M059J (cell line): ENCODE measurements at regions not wholly inside any gene's neighbourhood (a gene's known extent, or its start where the extent isn't known, plus 50 kb on each side); places are given as distances from the start of the nearest gene placed in this dataset.
"Not testable (repeated sequence)": the region's sequence is repeated elsewhere in the genome, so short reads cannot be mapped to it uniquely, and the experiment has no call there.

Experiments used
- DNase-seq: peaks from one replicate; pipeline ENCODE4 v3.0.0-alpha.2; 2012; ENCODE audit warnings: low read depth

DNA sequence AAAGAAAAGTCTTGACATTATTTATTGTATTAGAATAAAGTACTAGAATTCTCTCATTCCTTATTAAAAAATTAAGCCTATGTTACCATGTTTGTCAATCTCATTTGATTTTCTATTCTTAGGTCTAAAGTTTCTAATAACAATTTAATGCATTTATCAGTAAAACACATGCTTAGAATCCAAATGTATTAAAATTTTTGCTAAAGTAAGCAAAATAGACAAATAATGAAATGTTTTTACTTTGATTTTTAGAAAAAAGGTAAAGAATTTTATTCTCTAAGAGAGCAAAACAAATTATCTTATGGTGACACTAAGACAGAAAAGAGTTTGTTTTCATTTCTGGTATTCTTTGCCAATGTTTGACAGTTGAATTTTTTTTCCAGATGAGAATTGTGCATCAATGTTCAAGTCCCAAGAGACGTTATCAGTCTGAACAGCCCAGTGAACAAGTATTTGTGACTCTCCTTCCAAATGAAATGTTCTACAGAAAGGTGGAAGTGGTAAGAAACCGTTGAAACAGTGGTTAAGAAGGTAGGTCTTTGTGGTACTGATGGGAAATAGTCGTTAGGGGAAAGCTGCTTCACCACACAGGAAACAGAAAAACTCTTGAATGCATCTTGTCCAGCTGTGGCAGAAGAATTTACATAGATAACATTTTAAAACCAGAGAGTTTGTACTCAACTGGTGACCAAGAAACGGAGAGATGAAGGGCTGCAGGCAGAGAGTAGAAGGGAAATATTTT lies 402.5 kb downstream of the PTPRC start:
- DNase-seq = peak; percentile 18

DNA sequence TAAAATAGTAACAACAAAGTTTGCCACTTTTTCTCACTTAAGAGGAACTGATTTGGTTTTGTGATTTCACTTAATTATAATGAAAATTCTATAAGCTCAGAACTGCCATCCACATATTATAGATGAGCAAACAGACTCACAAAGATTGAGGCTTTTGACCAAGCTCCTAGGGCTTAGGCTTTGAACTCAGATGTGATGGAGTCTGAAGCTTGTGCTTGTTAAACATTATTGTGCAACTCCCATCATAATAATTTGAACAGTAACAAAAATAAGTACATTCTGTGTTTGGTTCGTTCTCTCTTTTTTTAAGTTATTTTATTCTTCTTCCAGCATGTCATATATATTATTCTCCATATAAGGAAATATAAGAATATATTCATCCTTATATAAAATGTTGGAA lies 403.4 kb downstream of the PTPRC start:
- DNase-seq = no peak

DNA sequence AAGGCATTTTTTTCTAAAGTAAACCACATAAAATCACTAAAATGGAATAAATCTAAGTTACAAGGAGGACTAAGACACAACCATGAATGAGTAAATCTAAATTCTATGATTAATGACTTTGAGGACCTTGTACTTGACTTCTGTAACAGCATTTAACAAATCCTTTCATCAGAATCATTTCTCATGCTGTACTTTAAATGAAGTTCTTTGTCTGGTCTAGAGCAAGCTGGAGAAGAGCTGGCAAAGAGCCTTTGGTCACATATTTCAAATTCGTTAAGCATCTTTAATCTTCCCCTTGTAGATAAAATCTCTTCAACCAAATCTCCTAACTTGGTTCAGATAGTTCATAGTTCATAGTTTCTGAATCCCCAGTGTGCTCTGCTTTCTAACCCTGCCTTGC lies 405.4 kb downstream of the PTPRC start:
- DNase-seq = no peak

DNA sequence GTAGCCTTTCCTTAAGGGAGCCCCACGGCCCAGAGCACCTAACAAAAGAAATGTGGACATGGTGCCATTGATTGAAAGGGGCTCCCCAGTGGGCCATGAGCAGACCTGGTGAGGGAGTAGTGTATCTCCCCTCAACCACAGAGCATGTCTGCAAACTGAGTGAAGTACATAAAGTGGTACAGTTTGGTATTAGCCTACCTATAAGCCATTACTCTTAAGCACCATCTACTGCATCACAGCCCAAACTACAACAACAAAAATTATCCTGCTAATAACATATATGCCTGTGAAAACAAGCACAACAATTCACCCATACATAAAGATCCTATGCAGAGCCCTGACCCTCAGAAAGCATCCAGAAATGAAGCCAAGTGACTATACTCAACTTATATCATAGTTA lies 407.8 kb downstream of the PTPRC start:
- no peak for DNase-seq

DNA sequence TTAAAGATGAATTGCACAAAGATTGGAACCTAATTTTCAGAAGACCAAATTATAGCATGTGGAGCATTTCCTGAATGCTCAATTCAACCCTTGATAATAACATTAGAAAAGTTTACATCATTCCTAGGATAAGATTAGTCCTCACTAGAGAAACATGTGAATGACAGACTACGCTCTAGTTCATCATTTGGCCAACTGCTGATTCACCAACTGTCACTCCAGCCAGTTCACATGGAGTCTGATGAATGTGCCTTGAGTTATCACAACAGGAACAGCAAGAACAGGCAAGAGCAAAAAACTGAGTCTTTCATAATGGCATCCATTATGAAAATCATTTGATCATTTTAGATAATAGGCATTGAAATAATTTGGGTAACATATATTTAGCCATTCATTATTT lies 415.9 kb downstream of the PTPRC start:
- no peak for DNase-seq

DNA sequence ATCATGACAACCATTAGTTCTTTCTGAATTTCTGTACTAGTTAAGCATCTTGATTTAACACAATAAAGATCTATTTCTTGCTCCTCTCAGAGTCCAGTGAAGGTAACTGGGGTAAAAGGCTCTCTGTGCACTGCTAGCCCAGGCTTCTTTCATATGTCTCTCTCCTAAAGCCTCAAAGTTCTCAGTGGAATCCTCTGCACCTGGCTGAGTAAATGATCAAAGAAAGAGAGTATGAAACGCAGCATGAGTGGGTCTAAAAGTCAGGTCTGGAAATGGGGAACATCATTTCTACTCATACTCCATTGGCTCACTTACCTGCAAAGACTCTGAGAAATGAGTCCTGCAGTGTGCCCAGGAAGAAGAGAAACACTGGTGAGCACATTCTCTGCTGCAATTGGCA lies 418.5 kb downstream of the PTPRC start:
- DNase-seq = no peak

DNA sequence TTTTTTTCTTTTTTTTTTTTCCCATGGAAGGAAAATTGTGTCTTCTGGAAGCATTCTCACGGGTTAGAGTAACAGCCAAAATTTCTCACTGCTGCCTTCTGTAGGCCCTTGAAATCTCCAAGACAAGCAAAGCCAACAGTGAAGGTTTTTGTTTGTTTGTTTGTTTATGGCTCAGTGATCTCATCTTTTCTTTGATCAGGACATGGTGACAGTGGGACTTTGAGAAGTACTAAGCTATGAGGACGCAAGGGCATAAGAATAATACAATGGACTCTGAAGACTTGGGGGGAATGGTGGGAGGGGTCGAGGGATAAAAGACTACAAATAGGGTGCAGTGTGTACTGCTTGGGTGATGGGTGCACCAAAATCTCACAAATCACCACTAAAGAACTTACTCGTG lies 419.4 kb downstream of the PTPRC start:
- DNase-seq = no peak

DNA sequence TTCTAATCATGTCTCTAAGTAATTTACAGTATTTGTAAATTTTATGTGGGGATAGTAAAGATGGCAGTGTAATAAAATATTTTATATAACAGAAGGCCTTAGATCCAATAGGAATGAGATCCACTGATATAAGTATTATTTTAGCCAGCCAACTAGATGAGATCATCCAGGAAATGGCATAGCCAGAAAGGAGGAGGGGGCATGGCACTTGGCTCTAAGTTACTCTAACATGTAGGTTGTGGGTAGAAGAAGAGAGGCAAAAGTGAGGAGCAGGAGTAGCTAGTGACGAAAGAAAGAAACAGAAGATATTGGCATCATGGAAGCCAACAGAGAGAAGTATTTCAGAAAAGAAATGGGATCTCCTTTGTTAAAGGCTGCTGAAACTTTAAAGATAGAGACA lies 426.1 kb downstream of the PTPRC start:
- DNase-seq = peak; percentile 33

DNA sequence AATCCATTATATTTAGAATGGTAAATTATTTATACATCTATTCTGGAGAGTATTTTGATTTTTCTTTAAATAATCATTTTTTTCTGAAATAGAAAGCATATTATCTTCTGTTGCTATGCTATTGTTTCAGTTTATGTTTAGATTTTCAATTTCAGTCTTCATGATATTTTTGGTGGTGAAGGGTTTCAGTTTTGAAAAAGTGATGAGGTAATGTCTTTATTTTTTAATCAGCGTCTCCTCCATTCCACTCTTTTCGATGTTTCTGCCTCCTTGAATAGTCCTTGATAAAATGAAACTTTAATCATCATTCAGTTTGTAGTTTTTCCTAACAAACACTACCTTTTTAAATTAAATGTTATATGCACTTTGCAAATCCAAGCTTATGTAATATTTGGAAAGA lies 428.6 kb downstream of the PTPRC start:
- no peak for DNase-seq

DNA sequence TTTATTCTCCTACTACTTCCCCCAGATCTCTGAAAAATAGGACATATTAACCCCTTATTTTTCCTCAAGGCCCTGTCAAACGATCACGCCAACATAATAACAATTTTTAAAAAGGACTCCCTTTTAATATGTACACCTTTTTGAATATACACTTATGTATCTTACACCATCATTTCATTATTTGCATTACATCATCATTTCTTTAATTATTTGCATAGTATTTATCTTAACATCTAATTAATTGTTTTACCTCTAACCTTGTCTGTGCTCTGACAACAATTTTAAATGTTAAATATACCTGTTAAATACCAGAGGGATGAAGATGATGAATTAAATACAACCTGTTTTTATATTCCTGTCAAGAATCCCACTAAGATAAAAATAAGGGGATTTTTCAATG lies 432.2 kb downstream of the PTPRC start:
- no peak for DNase-seq

DNA sequence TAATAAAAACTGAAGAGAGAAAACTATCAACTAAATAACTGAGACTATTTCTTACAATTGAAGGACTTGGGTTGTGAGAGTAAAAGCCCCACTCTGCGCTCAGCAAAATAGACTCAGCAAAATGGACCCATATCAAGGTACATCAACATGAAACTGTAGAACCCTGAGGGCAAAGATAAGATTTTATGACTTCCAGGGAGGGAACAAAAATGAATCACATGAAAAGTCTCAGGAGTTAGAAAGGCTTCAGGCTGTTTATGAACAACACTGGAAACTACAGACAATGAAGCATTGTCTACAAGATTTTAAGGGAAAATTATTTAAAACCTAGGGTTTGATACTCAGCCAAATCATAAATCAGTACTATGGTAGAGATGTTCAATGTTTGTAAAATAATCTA lies 434.3 kb downstream of the PTPRC start:
- peak; percentile 85 for DNase-seq

DNA sequence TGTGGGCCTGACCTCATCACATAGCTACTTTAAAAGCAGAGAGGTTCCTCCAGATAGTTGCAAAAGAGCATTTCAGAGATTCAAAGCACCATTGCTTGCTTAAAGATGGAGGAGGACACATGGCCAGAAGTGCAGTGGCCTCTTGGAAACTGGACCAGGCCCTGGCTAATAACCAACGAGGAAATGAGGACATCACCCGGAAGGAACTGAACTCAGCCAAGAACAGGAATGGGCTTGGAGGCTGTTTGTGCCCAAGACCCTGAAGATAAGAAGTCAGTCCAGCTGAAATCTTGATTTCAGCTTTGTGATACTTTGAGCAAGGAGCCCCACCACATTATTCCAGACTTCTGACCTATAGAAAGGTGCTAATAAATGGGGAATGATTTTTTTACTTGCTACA lies 437.0 kb downstream of the PTPRC start:
- no peak for DNase-seq

DNA sequence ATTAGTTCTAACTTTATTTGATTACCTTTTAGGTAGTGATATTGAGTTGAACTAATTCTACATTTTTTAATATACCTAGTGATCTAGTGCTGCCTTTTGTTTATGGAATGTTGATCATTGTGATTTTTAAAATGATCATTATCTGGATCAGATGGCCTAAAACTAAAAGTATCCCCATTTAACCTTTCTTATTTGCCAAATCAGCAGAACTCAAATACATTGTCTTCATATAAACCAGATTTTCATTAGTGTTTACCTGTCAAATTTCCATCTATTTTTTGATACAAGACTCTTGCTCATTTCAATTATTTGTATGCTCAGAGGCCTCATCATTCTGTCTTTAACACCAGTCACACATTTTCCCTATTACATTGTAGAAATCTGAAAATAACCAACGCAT lies 441.2 kb downstream of the PTPRC start:
- DNase-seq = no peak

DNA sequence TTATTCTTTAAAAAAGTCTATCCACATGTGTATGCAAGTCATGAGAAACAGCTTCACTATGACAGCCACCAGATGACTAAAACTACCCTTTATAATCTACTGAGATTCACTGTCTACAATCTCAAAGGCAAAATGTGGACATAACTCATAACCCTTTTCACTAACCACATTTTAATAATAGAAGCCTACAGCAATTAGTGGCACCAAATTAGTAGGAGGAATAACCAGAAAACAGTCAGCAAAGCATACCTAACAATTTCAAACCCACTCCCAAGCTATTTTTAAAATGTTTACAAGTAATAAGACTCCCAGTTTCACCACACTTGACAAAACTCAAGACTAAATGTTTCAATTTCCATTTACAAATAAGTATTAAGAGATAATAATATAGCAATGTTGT lies 442.9 kb downstream of the PTPRC start:
- DNase-seq = no peak

DNA sequence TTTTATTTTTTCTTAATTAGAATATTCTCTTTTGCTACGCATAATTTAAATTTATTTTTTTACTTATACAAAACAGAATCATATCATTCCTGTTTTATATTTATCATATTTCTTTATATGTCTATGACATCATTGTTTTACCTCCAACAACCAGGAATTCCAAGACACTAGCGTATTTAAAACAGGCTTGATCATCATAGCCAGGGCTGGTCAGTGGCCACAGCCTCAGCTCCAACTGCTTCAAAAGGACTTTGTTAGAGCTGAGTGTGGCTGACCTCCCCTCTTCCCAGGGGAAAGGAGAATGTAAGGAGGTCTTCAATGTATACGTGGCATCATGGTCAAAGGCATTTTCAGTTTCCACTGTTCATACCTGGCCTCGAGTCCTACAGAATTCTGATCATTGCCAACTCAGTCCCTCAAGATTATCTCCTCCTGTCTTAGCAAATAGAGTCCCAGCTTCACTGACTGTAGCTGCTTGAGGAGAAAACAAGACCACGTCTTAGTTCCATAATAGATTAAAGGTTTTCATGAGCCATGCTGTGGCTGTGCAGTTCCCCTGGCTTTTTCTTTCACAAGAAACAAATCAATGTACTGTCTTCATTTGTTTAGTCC lies 444.0 kb downstream of the PTPRC start:
- no peak for DNase-seq

DNA sequence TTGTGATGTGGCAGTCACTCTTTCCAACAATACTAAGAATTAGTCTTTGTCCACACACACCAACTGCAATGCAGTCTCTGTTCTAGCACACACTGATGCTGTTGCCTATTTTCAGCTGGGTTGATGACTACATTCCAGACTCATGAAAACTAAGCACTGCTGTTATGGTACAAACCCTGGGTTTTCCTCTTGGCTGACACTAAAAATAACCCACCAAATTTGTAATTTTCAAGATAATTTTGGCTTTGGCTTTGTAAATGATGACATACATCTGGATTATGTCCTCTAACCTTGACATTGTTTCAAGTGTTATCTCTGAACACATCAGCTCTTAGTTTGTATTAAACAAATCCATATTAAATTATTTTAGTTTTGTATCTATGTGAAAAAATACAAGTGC lies 444.8 kb downstream of the PTPRC start:
- no peak for DNase-seq

DNA sequence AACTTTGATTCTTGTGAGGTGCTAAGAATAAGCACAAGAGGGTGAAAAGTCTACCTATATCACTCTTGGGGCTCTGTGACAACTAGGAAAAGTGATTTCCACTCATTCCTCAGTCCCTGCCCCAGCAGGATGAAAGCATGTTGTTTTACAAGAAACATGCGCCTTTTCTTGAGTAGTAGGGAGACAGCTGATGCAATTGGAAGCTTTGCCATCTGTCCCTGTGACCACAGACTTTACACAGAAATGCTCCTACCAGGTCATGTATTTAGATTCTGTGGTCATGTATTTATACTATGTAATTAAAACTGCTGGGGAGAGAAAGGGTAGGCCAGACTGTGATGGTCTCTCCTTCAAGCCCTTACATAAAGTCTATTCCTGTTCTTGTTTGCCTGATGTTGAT lies 445.5 kb downstream of the PTPRC start:
- DNase-seq = peak; percentile 57

DNA sequence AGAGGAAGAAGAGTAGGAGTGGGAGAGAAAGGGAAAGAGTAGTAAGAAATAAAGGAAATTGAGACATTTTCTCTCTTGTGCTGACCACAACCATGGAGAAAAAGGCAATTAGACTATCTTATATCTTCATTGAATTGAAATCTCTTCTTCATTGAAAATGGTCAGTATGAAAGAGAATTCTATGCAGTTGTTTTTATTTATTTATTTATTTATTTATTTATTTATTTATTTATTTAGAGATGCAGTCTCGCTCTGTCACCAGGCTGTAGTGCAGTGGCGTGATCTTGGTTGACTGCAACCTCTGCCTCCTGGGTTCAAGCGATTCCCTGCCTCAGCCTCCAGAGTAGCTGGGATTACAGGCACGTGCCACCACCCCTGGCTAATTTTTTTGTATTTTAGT lies 447.1 kb downstream of the PTPRC start:
- DNase-seq = no peak

DNA sequence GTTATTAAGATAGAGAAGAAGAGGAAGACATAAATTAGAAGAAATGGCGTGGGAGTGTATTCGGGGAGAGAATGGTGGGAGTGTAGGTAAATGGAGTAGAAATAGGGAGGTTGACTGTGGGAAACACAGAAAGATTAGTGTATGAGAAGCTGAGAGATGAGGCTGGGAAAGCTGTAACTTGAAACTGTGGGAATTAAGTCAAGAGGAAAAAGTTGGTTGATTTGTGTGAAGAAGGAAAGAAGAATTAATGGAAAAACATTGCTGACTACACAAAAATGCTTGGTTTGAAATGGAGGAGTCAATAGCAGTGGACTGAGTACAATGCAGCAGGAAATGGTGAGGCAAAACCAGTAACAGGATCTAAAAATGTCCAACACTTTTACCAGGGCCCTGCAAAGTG lies 448.3 kb downstream of the PTPRC start:
- DNase-seq = no peak

DNA sequence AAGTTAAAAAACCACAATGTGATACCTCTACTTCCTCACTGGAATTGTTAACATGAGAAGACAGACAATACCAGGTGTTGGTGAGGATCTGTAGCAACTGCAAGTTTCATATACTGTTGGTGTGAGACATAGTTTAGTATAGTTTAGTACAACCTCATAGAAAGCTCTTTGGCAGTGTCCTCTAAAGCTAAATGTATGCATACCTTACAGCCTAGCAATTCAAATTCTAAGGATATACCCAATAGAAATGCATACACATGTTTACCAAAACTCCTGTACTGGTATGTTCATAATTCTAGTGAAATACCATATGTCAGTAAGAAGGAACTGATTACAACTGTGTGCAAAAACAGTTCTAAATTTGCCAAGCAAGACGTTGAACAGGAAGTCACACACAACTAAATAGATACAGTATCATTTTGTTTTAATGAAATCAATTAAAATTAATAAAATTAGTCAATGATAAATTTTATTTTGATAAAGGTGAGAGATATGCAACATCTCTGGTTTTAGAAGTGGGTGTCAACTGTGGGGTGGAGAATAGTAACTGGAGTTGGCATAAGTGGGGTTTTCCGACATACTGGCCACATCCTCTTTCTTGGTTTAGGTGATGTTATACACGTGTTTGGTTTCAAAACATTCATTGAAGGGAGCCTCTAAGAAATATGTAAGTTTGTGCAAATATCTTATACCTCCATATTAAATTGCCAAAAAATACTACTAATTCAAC lies 450.7 kb downstream of the PTPRC start:
- no peak for DNase-seq

DNA sequence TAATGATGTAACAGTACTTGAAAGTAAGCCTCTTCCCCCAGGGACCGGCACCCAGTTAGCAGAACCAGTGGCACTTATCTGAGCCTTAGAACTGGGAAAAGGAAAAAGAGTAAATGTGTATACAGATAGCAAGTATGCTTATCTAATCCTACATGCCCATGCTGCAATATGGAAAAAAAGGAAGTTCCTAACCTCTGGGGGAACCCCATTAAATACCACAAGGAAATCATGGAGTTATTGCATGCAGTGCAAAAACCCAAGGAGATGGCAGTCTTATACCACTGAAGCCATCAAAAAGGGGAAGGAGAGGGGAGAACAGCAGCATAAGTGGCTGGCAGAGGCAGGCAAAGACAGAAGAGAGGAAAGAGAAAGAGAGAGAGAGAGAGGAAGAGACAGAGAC lies 456.8 kb downstream of the PTPRC start:
- not testable (repeated sequence) for DNase-seq

DNA sequence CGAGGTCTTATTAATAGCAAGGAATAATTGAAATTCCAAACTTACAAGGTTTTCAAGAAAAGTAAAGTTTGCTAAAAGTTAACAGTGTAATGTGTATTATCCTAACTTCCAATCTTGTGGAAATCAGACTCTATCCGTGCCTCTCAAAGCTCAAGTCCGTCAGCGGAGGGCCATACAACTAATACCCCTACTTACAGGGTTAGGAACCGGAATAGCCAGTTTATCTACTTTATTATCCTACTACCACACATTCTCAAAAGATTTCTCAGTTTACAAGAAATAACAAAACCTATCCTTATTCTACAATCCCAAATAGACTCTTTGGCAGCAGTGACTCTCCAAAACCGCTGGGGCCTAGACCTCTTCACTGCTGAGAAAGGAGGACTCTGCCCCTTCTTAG lies 457.8 kb downstream of the PTPRC start:
- DNase-seq = no peak

DNA sequence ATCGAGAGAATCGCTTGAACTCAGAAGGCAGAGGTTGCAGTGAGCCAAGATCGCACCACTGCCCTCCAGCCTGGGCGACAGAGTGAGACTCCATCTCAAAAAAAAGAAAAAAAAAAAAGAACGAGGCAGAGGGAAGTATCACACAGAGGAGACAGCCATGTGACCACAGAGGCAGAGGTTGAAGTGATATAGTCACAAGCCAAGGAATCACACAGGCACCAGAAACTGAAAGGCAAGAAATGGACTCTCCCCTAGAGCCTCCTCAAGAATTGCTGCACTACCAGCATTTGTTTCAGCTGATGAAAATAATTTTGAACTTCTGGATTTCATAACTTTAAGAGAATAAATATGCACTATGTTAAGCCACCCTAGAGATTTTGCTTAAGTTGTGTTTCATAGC lies 459.6 kb downstream of the PTPRC start:
- DNase-seq = no peak
